ENCODE measurements at regions not wholly inside any gene's neighbourhood (a gene's known extent, or its start where the extent isn't known, plus 50 kb on each side); places are given as distances from the start of the nearest gene placed in this dataset.

- TF ChIP-seq CTCF (IDR thresholded peaks at IDR 0.05) (no peak), EZH2 (IDR thresholded peaks at IDR 0.05; ENCODE audit: borderline replicate concordance, insufficient read depth, low read depth, low read length, poor library complexity, severe bottlenecking) (no peak)
Measured at GRCh38 chr18:43651057-43651456, 373.8 kb upstream of the SYT4 start.

Measured in B cell (primary cell).